NCI-H69 (cell line): ENCODE measurements at regions not wholly inside any gene's neighbourhood (a gene's known extent, or its start where the extent isn't known, plus 50 kb on each side); places are given as distances from the start of the nearest gene placed in this dataset.

Source experiments
- DNase-seq: peaks from one replicate; lab custom pipeline; 2025; lab: John Stamatoyannopoulos, UW

DNA sequence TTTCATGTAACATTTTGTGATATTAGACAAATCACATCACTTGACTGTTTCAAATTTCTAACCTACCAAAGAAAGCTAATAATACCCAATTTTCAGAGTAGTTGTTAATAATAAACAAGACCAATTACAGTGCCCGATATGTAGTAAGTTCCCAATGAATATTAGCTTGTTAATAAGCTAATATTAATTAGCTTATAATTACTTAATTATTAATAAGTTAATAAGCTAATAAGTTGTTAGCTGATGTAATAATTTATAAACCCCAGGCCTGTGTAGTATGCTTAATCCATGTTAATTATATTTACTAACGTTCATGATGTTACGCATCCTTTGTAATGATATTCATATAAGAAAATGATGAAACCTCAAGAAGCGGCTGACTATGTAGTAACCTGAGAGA lies 643.8 kb upstream of the KIRREL3 start:
- DNase-seq: no peak

DNA sequence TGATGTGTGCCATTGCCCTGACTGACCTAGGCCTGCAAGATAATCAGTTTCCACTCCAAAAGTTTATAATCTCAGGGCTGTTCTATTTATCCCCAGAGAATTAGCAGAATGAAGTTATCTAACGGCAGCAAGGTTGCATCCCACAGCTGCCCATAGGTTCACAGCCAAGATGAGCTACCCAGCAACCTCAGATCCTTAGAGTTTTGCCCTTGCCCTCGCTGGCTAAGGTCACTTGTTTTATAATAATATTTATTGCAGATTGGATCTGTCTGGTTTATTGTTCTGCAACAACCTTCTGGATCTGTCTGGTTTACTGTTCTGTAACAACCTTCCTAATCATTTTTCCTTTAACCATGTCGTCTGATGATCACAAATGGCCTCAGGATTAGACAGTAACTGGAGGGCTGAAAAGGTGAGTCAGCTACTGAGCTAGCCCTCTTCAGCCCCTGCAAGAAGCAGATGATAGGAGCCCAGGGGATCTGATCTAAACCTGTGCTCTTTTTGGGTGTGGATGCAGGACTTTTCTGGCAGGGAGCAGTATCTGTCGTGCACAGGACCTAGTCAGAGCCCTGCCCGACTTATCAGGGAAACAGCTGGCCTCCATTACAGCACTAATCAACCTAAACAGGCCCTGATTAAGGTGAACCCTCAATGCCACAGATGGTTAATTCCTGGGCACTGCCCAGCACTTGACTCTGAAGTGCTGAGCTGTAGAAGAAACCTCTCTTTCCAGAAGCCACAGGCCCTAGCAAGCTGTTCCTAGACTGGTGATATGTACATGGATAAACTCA lies 642.9 kb upstream of the KIRREL3 start:
- peak; percentile 11 for DNase-seq

DNA sequence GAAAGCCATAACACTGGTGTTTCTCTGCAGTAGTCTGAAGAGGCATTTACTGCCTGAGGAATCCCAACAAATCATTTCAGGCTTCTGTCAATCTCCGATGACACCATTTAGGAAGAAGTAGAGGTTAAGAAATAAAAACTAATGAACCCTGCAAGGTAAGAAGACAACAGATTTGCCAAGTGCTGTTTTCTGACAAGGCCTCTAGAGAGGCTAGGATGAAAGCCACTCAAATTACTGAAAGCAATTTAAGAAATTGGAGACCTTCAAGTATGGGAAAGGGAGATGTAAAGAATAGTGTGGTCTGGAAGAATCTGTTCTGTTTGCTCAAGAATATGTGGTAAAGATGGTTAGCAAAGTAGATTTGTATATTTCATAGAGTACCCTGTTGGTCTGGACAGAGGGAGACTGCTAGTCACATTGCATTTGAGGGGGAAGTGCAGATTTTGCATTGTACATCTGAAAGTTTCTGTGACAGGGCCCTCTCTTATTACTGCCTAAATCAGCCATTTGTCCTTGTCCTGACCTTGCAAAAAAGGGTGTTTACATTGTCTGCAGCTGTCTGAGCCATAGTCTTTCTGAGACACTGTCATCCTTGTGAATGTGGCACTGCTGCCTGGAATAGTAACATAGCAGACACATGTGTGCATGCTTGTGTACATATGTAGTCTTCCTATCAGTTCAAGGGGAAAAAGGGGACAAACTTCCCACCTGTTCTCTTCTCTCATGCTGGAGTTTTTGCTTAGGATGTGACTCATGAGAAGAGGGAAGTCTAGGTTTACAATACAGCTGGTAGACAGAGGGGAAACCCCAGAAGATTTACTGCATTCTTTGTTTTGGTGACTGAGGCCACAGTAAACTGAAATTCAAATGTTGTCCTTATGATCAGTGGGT lies 640.2 kb upstream of the KIRREL3 start:
- DNase-seq: peak; percentile 65

DNA sequence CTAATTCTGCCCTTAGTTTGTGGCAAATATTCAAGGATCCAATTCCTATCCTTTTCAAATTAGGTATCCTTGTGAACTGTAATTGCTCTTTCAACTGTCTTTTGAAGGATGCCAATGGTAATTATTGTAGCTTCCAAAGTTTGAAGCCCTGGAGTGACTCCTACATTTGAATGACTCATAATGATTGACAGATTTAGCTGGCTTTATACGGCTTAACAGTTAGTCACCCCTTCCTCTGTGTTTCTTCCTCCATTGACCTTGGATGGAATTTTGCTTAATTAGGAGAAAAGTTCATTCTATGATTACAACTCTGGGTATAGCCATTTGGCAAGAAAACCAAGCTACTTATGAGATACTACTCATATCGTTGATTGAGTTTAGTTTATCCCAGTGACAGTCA lies 639.3 kb upstream of the KIRREL3 start:
- peak; percentile 53 for DNase-seq

DNA sequence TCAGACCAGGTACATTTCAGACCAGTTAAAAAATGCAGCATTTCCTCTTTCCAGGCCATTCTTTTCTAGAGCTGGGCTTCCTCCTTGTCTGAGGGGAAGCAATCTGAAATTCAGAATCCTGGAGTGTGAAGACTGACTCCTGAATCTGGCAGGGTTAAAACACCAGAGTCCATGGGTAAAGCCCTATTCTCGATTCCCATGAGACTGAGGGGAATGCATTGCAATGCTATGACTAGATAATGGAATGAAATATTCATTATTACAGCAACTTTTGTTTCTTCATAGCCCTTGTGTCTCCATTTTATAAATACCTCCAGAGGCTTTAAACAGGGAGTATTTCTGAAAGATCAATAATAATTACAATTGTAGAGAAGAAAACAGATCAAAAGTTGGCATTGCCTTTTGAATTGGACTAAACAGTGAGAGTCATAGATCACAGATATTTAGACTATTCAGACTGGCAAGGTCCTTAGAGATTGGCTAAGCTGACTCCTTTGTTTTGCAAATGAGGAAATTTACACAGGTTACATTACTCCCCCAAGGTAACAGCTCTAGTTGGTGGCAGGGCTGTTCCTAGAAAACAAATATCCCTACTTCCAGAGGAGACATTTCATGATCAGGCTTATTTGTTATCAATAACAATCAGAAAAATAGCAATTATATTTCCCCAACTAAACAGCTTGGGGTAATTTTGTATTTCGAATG lies 632.6 kb upstream of the KIRREL3 start:
- peak; percentile 72 for DNase-seq

DNA sequence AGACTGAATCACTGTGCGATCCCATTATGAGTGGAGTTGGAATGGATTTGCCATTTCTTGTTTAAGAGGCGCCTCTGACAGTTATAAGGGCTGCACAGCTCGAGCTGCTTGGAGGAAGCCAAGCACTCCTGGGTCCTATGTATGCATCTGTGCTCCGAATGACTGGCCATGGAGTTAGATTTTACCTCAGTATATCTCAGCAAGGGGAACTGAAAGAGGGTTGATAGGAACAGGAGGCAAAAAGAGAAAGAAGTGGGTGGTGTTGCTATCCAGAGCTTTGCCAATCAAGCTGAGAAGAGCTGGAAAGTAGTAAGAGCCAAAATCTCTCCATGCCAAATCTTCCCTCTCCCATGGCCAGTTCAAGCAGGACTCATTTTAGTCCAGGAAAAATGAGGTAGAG lies 632.0 kb upstream of the KIRREL3 start:
- DNase-seq: peak; percentile 85

DNA sequence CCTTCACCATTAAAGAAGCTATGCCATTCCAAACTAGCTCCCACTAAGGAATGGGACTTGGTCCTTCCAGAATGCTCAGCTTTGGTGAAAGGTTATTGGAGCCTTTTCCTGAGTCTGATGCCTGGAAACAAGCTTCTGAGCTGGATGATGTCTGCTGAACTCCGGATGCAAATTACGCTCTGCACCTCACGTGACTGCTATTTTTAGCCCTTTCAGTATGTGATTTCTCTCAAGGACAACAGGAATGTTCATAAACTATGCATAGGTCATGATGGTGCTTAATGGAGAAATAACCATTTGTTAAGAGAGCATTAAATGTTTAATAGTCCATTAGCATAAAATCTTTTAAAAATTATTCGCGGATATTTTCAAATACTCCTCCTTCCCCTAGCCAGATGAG lies 631.4 kb upstream of the KIRREL3 start:
- peak; percentile 59 for DNase-seq

DNA sequence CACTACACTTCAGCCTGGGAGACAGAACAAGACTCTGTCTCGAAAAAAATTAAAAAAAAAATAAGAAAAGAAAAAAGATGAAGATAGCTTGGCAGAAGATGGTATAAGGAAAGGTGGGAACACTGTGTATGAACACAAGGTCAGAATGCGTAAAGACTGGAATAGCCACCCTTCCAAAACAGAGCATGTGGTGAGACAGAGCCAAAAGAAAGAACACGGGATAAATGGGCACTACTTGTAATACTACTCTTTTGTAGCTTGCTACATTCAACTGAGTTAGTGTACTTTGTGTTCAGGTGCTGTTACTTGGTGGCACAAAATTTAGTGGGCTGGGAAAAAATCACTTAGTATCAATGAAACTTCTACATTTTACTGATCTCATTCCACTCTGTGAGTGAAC lies 628.6 kb upstream of the KIRREL3 start:
- peak; percentile 24 for DNase-seq

DNA sequence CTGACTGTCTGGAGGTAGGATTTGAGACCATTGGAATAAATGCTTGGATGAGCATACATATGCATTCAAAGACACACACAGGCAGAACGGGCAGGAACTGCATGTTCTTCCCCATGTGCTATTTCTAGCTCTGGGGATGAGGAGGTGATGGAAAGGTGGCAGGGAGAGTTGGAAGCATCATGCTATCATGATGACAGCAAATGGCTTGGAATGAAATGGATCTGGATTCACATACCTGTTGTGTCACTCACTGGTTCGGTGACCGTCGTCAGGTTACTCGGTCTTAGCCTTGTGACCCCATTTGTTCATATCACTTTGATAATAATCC lies 627.9 kb upstream of the KIRREL3 start:
- no peak for DNase-seq

DNA sequence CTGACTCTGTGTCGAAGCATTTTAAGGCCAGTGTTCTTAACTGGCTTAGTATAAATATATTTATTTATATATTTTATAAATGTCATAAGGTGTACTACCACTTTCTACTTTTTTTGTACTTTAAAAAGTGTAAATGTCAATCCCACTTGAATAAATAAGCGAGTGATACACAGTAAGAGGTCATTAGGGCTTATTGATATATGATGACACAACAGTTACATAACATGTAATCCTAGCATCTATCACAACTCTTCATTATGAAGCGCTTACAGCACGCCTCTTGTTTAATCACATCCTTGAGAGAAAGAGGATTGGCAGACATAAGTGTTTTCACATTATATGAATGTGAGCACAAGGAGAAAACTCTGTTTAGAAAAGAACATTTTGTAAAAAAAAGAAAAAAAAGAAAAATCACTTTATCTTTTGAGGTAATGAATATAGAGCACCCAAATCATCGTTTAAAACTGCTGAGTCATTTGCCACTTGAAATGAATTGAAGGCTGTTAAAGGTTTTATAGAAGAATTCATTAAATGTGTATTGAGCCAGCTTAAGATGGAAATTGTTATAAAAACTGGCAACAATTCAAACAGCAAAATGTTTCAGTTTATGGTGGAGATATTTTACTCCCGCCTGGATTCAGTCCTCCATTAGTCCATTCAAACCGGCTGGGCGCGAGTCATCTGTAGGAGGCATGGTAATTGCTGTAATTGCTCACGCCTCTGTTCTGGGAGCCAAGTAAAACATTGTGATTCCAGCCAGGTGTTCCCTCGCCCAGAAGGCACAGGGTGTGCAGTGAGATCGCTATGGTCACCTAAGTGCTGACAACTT lies 627.3 kb upstream of the KIRREL3 start:
- DNase-seq: peak; percentile 99

DNA sequence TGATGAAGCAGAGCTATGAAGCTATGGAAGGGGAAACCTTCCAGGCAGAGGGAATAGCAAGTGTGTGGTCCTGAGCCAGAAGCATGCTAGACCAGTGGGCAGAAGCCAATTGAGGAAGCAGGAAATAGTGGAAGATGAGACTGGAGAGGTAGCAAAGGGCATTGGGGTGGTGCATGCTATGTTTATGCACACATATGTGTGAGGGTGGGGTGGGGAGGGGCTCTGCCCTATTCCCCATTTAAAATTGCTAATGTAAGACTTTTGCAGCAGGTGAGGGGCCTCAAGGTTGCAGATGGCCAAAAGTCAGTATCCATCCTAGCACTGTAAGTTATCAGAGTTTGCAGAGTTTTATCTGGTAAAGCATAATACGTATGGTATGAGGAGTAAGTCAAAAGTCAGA lies 626.6 kb upstream of the KIRREL3 start:
- DNase-seq: peak; percentile 73

DNA sequence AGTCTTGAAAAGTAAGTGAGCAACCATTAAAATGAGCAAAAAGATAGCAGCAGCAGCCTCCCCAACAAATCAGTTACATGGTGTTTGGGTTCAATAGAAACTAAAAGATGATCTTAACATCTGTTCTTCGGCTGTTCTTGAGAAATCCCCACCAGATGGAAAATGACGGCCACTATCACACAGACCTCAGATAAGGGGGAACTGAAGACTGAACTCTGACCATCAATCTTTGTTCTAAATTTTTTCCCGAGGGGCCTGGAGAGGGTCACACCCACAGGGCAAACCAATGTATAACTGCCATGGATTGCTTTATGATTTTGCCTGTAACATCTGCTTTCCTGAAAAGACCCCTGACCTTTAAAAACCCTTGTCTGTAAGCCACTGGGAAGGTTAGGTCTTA lies 624.8 kb upstream of the KIRREL3 start:
- DNase-seq: peak; percentile 10

DNA sequence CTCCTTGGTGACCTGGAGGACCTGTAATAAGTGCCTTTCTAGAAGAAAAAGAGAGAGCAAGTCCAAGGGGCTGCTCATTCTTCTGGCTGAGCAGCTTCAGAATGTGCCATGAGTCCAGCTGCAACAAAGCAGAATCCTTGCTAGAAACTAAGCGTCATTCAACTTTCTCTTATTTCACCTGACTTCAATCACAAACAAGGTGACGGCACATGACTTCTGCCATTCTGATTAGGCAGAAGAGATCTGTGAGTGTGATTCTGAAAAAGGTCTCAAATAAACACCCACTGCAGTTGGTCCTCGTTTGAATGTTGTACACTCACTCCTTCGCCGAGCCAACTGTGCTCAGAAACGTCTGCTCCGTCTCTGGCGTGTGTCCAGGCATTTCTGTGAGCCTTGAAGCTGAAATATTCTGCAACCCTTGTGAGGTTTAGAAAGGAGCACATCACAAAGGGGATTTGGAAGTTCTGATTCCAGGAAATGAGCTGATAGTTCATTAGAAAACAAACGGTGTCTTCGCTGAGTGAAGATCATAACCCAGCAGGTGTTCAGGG lies 623.8 kb upstream of the KIRREL3 start:
- peak; percentile 66 for DNase-seq

DNA sequence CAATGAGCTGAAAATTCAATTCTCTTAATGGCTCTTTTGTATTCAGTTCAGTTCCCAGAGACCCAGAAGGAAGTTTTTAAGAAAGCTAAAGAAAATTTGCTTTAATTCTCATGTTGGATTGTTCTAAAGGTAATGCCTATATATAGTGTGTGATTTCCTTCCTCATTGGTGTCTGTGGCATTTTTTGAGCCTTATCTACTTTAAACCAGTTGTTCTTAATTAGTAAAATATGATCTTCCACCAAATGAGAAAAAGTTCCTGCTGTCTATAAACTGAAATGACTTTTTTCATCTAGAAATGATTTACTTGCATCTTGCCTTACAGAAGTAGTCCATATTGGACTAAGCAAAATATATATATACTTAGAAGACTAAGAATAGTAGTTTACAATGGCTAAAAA lies 622.1 kb upstream of the KIRREL3 start:
- DNase-seq: no peak

DNA sequence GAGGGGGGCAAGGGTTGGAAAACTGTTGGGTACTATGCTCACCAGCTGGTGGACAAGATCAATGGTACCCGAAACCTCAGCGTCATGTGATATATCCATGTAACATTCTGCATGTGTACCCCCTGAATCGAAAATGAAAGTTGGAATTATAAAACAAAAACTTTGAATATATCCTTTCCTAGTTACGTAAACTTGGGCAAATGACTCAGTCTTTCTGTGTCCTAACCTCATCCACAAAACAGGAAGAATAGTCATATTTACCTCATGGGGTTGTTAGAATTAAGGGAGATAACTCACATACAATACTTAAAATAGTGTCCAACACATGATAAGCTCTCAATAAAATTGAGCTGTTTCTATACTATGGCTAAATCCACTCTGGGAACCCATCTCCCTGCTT lies 620.1 kb upstream of the KIRREL3 start:
- no peak for DNase-seq

DNA sequence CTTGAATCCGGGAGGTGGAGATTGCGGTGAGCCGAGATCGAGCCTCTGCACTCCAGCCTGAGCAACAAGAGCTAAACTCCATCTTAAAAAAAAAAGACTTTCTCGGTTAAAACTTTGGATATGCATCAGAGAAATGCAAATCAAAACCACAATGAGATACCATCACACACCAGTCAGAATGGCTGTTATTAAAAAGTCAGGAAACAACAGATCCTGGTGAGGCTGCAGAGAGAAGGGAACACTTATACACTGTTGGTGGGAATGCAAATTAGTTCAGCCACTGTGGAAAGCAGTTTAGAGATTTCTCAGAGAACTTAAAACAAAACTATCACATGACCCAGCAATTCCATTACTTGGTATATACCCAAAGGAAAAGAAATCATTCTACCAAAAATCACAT lies 619.4 kb upstream of the KIRREL3 start:
- no peak for DNase-seq

DNA sequence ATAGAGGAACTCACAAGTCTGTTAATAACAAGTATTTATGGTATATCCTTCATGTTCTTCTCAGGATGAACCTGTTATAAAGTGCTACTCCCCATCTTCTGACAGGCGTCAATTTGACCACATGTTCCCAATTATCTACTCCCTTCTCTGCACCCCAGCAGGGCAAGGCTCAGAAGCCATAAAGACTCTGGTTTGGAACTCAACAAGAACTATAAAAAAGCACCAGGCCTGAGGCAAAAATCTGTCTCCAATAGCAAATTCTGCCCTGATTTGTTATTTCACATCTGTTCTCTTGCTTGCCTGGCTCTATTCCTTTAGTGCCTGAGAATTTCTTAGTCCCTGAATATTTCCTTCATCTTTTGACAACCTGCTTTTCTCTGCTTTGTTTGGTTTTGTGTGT lies 618.2 kb upstream of the KIRREL3 start:
- DNase-seq: peak; percentile 47

DNA sequence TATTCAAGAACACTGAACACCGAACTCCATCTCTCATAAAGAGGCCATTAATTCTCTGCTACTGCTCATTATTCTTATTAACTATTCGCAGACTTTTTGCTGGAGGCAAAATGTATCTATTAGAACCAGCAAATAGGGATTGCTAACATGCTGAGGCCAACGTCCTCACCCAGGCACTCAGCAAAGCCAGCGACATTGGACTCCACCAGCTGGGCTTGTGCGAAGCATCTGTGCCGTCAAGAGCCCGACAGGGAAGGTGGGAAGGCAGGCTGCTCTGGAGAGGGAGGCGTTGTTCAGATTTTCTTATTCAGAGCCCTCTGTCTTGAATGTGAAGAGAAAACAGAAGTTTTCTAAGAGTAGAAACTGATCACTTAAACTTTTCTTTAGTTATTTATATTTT lies 615.6 kb upstream of the KIRREL3 start:
- DNase-seq: peak; percentile 14

DNA sequence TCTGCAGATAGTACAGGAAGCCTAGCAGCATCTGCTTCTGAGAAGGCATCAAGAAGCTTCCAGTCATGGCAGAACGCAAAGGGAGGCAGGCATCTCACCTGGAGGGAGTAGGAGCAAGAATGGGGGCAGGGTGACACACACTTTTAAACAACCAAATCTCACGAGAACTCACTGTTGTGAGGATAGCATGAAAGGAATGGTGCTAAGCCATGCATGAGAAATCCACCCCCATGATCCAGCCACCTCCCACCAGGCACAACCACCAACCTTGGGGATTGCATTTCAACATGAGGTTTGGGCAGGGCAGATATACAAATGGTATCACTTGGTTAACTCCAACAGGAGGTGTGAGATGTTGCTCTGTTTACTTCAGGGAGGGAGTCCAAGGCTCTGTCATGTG lies 612.0 kb upstream of the KIRREL3 start:
- DNase-seq: peak; percentile 32

DNA sequence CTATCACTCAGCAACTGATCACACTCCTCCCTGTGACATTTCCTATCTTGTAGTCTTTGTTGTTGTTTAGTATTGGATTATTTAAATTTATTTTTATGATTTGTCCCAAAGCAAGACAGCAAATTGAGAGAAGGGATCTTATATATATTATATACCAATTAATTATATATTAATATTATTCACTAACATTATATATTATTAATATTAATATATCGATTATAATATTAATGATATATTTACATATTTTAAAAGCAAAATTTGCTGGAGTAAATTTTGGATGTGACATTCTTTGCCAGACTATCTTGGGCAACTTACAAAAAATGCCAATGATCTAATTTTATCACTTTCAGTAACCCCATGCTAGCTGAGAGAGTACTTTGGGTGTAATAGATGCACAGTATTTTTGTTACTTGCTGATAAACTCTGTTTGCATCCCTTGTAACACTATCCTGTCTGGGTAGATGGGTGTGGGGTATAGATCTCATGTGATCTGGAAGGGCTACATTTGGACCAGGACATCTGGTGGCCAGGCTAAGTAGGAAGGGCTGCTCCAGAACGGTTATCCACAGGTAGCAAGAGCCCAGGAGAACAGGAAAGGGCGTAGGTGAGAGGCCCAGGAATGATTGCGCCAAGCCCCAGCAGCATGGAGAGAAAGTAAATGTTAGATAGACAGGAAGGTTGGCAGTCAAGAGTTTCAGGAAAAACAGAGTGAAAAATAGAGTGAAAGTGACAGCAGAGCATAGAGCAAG lies 608.6 kb upstream of the KIRREL3 start:
- DNase-seq: peak; percentile 17
